ENCODE measurements at regions not wholly inside any gene's neighbourhood (a gene's known extent, or its start where the extent isn't known, plus 50 kb on each side); places are given as distances from the start of the nearest gene placed in this dataset.

- no peak for TF ChIP-seq CTCF (IDR thresholded peaks at IDR 0.05)
- TF ChIP-seq POLR2A (IDR thresholded peaks at IDR 0.05): no peak
These were observed 612.8 kb downstream of the CSNK1G3 start for GRCh38 chr5:124124711-124125229.

Data from thyroid gland (tissue), 4 donors.